Motor neuron (in vitro differentiated cells): ENCODE measurements at regions not wholly inside any gene's neighbourhood (a gene's known extent, or its start where the extent isn't known, plus 50 kb on each side); places are given as distances from the start of the nearest gene placed in this dataset.
"Not testable (repeated sequence)": the region's sequence is repeated elsewhere in the genome, so short reads cannot be mapped to it uniquely, and the experiment has no call there.

Experiments used
- ATAC-seq, 8 experiments: fragments of 200-7000 bp; cut with Tn5 transposase; replicated peaks in 6 of 8; 2 replicates each; pipeline ENCODE4 v1.8.0; 2021; ENCODE audit warnings: mild to moderate bottlenecking in 8 of 8, moderate library complexity in 8 of 8
- H3K27ac ChIP-seq, 2 donors: fragments of 250-450 bp; sonication (Bioruptor Pico); 2 replicates each; pipeline ENCODE4 v1.9.0; 2021; ENCODE audit warnings: antibody characterized with exemption in 2 of 2, mild to moderate bottlenecking in 2 of 2, moderate library complexity in 1 of 2
- H3K4me1 ChIP-seq, 2 donors: fragments of 250-450 bp; sonication (Bioruptor Pico); replicated peaks in 1 of 2; 2 replicates each; pipeline ENCODE4 v1.6.1; 2021; ENCODE audit warnings: antibody characterized with exemption in 2 of 2, mild to moderate bottlenecking in 2 of 2, moderate library complexity in 1 of 2
- H3K4me3 ChIP-seq, 5 donors: fragments of 250-450 bp; sonication (Bioruptor Pico); 2 replicates each; pipeline ENCODE4 v1.9.0; 2021; ENCODE audit warnings: antibody characterized with exemption in 5 of 5, mild to moderate bottlenecking in 5 of 5, moderate library complexity in 4 of 5
- WGBS, 10 experiments: fragments of 450-650 bp; shearing (Covaris generic); methylation state at CpG; one replicate each; pipeline ENCODE4 v1.0.0; 2022; 5-methylcytosine and 5-hydroxymethylcytosine counted together
- in situ Hi-C, 9 experiments: fragments of 400-800 bp; cut with MboI; loops; one replicate each; pipeline ENCODE4 v1.15.0; 2021; ENCODE audit warnings: low sequenced_read_pairs in 9 of 9, low pct_unique_long_range_greater_than_20kb in 2 of 9; ENCODE audit not compliant: unreplicated experiment in 9 of 9

DNA sequence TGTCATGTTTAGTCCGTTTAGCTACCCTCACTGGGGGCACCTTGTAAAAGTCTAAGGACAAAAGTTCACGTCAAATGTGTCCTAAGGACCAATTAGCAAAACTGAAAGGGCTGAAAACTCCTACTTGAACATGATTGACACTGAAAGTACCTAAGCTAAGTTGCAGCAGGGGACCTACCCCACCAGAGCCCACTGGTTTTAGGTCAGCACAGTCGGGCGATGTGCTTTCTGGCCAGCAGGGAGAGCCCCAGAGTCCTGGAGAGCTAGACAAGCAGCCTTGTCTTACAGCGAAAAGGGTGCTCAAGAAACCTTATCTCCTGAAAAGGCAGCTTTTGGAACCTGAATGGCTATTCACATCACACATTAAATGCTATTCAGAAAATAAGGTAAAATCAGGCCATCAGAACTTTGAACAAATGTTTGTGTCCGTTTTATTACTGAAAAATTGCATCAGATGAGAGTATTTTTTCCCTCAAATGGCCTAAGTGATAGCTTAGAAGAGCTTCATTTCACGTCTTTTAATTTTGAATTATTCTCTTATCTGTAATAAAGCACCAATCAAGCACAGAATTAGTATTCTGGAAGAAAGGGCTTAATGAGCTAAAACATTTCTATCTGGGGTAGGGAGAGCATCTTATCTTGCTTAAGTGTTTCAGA lies 52.2 kb upstream of the MKI67 start:
- in situ Hi-C loops = no loop called here
- ATAC-seq = peak in 1 of 8 experiments; percentile 75
- H3K4me3 ChIP-seq = no peak overlapping the region
- H3K4me1 ChIP-seq = no peaks in the 10 kb centered on the region
- 26 to 80% (median 58%) methylated on average over 2 to 7 of the region's 7 CpGs; no CpG with 5 or more reads in 1 of the 10 experiments for WGBS, 10 experiments
- H3K27ac ChIP-seq = no peak overlapping the region

DNA sequence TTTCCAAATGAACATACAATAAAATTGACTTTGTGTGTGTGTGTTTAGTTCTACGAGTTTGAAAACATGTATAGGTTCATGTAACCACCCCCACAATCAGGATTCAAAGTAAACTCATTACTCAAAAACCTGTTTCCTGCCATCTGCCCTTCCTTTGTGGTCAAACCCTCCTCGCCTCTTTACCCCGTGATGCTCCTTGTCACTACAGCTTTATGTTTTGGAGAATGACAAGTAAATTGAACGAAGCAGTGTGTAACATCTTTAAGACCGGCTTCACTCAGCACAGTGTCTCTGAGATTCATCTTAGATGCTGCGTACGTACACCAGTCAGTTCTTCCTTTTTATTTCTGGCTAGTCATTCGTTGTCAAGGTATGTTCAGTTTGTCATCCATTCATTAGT lies 54.6 kb upstream of the MKI67 start:
- Histone ChIP-seq H3K4me1 (no peaks in the 10 kb centered on the region), H3K4me3 (no peak overlapping the region), H3K27ac (no peak overlapping the region)
- 25 to 89% (median 69%) methylated on average over 3 to 8 of the region's 8 CpGs; no CpG with 5 or more reads in 1 of the 10 experiments for WGBS, 10 experiments
- in situ Hi-C loops = no loop called here
- no peak for ATAC-seq

DNA sequence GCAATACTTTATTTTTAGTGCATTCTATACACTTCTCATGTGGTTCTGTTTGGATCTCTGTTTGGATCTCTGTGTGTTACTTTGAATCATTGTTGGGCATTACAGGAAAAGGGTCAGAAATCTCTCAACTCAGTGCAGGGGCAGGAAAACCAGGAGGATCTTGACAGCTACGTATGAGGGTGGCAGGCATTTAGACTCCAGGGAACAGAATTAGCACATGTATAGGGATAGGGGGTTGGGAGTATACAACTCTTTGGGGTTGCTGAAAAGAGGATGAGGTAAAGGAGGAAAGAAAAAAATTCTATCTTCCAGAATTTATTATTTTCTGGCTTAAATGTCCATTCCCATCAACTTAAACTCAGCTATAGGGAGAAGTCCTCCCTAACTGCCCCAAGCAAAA lies 59.4 kb upstream of the MKI67 start:
- H3K4me1 ChIP-seq = no peaks in the 10 kb centered on the region
- no peak overlapping the region for H3K27ac ChIP-seq
- 38 to 70% (median 47%) methylated on average over 1 of the region's 1 CpG; no CpG with 5 or more reads in 6 of the 10 experiments for WGBS, 10 experiments
- ATAC-seq = no peak
- in situ Hi-C loops = no loop called here
- no peak overlapping the region for H3K4me3 ChIP-seq

DNA sequence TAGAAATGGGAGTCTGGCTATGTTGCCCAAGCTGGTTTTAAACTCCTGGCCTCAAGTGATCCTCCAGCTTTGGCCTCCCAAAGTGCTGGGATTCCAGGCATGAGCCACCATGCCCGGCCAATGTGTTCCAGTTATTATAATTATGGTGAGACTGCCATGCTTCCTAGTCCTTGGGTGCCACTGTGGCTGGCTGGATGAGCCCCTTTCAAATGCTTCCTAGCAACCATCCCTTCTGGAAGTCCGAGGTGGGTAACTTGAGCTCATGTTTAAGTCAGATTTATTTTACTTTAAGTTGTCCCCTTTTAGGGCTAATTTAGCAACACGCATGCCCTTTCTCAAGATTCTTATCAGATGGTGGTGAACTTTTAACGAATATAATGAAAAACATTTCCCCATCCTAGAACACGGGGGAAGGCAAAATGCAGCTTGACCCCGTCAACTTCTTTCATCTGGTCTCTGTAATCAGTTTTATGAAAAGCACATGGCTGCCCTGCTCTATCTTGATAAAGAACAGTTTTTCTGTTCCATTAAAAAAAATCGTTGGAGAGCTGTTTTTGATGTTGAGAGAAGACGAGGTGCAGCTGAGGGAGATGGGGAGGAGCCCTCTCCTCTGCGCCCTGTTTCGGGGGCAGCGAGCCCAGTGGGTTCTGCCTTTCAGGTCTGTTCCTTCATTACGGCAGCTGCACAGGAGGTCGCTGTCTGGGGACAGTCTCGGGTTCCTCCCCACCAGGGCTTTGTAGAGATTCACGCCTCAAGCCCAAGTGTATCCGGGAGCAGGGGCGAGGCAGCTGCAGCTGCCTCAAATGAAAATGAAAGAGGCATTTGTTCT lies 61.0 kb upstream of the MKI67 start:
- in situ Hi-C loops = no loop called here
- no peak overlapping the region for H3K27ac ChIP-seq
- no peak overlapping the region for H3K4me3 ChIP-seq
- ATAC-seq = peak in 1 of 8 experiments; percentile 40
- 0 to 89% (median 77%) methylated on average over 1 to 11 of the region's 17 CpGs; no CpG with 5 or more reads in 1 of the 10 experiments for WGBS, 10 experiments
- H3K4me1 ChIP-seq = no peaks in the 10 kb centered on the region

DNA sequence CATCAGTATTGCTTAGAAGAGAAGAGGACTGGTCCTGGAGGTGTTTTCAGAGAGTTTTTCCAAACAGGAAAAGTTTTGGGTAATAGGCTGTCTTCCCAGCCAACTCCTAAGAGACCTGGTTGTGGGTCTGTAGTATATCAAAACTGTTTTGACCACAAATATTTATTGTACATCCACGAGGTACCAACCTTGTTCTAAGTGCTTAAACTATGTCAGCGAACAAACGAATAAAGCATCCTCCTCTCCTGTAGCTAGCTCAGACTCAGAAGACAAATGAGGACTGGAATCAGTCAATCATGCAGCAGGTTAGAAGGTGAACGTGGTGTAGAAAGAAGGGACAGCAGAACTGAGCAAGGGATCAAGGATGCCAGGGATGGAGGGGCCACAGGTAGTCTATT lies 61.6 kb upstream of the MKI67 start:
- in situ Hi-C loops = no loop called here
- H3K27ac ChIP-seq = no peak overlapping the region
- H3K4me1 ChIP-seq = no peaks in the 10 kb centered on the region
- WGBS, 10 experiments = 0 to 91% (median 70%) methylated on average over 3 to 4 of the region's 4 CpGs; no CpG with 5 or more reads in 3 of the 10 experiments
- ATAC-seq = no peak
- H3K4me3 ChIP-seq = no peak overlapping the region

DNA sequence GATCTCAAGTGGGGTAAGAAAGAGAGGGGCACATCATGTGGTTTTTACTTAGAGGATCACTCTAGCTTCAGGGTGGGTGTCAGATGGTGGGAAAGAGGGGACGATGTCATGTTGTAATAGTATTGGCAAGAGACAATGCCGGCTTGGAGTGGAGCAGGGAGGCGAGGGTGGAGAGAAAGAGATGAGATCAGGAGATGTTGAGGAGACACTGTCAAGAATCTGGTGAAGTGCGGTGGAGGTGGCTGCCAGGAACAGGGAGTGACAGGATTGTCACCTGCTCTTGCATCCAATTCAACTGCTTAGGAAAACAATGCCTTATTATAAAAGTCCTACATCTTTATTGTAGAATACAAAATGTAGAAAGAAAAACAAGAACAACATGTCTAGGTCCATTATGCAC lies 63.0 kb upstream of the MKI67 start:
- H3K27ac ChIP-seq = no peak overlapping the region
- H3K4me1 ChIP-seq = no peaks in the 10 kb centered on the region
- in situ Hi-C loops = no loop called here
- no peak overlapping the region for H3K4me3 ChIP-seq
- ATAC-seq = no peak
- WGBS, 10 experiments = 10 to 96% (median 83%) methylated on average over 1 to 4 of the region's 4 CpGs

DNA sequence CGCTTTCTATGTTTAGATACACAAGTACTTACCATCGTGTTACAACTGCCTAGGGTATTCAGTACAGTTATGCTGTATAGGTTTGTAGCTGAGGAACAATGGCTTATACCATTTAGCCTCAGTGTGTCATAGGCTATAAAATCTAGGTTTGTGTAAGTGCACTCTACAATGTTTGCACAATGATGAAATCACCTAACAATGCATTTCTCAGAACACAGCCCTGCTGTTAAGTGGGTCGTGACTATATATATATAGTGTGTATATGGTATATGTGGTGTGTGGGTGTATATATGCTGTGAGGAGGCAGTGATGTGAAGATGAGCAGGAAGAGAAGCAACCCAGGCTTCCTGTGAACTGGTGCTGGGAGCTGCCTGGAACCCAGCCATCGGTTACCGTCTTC lies 65.6 kb upstream of the MKI67 start:
- WGBS, 10 experiments = 0 to 90% (median 80%) methylated on average over 2 to 4 of the region's 5 CpGs; no CpG with 5 or more reads in 3 of the 10 experiments
- no peak for ATAC-seq
- Histone ChIP-seq H3K4me3 (no peak overlapping the region), H3K27ac (no peak overlapping the region), H3K4me1 (no peaks in the 10 kb centered on the region)
- in situ Hi-C loops = no loop called here

DNA sequence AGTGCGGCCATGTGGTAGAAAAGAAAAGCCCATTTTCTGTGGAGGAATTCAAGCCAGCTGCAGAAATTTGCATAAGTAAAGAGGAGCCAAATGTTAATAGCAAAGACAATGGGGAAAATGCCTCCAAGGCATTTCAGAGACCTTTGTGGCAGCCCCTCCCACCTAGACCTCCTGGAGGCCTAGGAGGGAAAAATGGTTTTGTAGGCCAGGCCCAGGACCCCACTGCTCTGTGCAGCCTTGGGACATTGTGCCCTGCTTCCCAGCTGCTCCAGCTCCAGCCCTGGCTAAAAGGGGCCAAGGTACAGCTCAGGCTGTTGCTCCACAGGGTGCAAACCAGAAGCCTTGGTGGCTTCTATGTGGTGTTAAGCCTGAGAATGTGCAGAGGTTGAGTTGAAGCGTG lies 75.6 kb upstream of the MKI67 start:
- H3K27ac ChIP-seq, H3K4me3 ChIP-seq, in situ Hi-C loops, H3K4me1 ChIP-seq: not testable (repeated sequence)
- ATAC-seq = peak in 1 of 8 experiments; percentile 29
- WGBS, 10 experiments = 9 to 80% (median 58%) methylated on average over 1 to 2 of the region's 2 CpGs

DNA sequence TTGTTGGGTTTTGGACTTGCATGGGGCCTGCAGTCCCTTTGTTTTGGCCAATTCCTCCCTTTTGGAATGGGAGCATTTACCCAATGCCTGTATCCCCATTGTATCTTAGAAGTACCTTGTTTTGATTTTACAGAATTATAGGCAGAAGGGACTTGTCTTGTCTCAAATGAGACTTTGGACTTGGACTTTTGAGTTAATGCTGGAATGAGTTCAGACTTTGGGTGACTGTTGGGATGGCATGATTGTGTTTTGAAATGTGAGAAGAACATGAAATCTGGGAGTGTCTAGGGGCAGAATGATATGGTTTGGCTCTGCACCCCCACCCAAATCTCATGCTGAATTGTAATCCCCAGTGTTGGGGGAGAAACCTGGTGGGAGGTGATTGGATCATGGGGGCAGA lies 76.8 kb upstream of the MKI67 start:
- ATAC-seq = no peak
- in situ Hi-C loops = no loop called here
- H3K4me1 ChIP-seq = no peaks in the 10 kb centered on the region
- no peak overlapping the region for H3K4me3 ChIP-seq
- H3K27ac ChIP-seq = no peak overlapping the region

DNA sequence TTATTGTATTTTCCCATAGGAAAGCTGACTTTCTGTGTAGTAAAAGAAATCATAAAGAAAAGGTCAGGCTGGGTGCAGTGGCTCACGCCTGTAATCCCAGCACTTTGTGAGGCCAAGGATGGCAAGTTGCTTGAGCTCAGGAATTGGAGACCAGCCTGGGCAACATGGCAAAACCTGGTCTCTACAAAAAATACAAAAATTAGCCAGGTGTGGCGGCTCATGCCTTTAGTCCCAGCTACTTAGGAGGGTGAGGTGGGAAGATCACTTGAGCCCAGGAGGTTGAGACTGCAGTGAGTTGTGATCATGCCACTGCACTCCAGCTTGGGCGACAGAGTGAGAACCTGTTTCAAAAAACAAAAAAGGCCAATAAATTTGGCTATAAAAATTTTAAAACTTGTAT lies 79.4 kb upstream of the MKI67 start:
- H3K27ac ChIP-seq, H3K4me1 ChIP-seq, H3K4me3 ChIP-seq, in situ Hi-C loops, ATAC-seq: not testable (repeated sequence)
- 20 to 100% (median 71%) methylated on average over 1 to 3 of the region's 3 CpGs for WGBS, 10 experiments

DNA sequence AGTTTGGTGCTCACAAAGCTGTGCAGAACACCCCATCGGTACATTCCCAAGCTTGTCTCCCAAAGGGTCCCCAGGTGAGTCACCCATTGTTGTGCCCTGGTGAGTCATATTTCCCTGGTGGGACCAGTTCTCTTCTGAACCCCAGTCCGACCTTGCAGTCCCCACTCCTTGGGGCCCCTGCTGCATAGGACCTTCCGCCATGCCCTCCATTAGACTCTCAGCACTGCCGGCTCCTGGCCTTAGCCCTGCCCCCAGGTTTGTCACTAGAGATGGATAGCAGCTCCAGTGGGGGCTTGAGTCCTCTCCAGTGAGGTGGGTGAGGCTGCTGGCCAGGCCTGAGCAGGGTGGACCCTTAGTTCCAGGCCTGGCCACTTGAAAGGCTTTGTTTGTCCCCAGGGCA lies 80.5 kb upstream of the MKI67 start:
- WGBS, 10 experiments = 20 to 100% (median 44%) methylated on average over 1 to 2 of the region's 4 CpGs; no CpG with 5 or more reads in 6 of the 10 experiments
- Histone ChIP-seq H3K27ac (no peak overlapping the region), H3K4me3 (no peak overlapping the region), H3K4me1 (no peaks in the 10 kb centered on the region)
- ATAC-seq = no peak
- in situ Hi-C loops = no loop called here

DNA sequence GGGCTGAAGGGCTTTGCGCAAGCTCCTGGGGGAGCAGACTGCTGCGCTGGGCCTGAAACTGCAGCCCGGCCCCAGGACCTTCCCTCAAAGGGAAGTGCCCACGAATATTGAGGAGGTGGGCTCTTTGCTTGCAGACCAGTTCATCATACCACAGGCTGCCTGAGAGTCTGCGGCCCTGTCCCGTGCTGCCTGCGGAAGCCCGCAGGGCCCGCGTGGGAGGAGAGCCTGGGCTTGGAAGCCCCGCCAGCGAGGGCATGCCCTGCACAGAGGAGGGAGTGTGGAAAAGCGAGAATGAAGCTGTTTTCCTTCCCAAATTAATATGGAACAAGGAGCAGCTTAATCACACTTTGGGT lies 83.6 kb upstream of the MKI67 start:
- Histone ChIP-seq H3K4me1 (no peaks in the 10 kb centered on the region), H3K27ac (no peak overlapping the region), H3K4me3 (peak overlapping the region in 3 of 5 donors; percentile 30 to 49 (median 38))
- ATAC-seq = peak in 2 of 8 experiments; percentile 2
- in situ Hi-C loops = no loop called here
- 65 to 100% (median 92%) methylated on average over 2 to 10 of the region's 13 CpGs; no CpG with 5 or more reads in 6 of the 10 experiments for WGBS, 10 experiments

DNA sequence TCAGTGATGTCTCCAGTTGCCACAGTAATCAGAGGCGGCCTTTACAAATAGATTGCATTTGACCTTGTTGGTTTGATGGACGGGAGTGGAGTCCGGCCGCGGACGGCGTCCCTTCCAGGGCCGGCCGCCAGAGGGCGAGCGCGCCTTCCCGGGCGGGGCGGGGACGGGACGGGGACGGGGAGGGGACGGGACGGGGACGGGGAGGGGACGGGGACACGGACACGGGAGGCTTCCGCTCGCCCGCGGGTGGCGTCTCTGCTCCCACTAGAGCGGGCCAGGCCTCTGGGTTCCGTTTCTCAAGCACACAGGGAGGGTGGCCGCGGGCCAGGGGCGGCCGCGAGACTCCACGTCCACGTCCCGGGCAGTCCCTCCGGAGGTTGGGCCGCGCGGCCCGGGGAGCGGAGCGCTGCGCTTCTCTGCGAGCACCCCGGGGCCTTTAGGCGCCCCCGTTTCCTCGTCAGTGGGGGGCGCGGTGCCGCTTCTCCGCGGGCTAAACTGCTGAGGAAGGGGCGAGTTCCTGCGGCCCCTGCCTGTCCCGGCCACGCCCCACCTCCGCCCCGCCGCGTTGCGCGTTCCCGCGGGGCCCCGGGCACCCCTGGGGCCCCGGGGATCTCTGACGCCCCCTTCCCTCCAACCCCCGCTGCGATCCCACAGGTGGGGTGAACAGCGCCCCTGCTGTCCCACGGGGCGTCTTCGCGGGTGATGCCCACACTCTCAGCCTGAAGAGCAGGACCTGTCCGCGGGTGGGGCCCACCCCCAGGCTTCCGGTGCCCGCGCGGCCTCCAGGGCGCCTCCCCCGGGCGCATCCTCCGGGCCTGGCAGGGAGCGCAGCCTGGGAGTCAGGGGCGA lies 84.2 kb upstream of the MKI67 start:
- Histone ChIP-seq H3K4me3 (peak overlapping the region; percentile 30 to 49 (median 32)), H3K27ac (no peak overlapping the region), H3K4me1 (no peaks in the 10 kb centered on the region)
- WGBS, 10 experiments = 0 to 17% (median 0%) methylated on average over 1 of the region's 91 CpGs; no CpG with 5 or more reads in 7 of the 10 experiments
- in situ Hi-C loops = no loop called here
- peak; percentile 46 to 78 (median 60) for ATAC-seq
